Gastrocnemius medialis (tissue), 4 donors: ENCODE measurements at regions not wholly inside any gene's neighbourhood (a gene's known extent, or its start where the extent isn't known, plus 50 kb on each side); places are given as distances from the start of the nearest gene placed in this dataset.

Experiments used
- CTCF ChIP-seq, 5 experiments: fragments of 450-650 bp in 3 of 5; fragments of 200-600 bp in 2 of 5; sonication (generic) in 2 of 5; IDR thresholded peaks in 4 of 5; conservative IDR thresholded peaks in 1 of 5; 1 replicate in 4 of 5; 2 replicates in 1 of 5; pipeline ENCODE4 v1.5.1; 2016 to 2019; ENCODE audit warnings: antibody characterized with exemption in 5 of 5, mild to moderate bottlenecking in 3 of 5, moderate library complexity in 3 of 5
- POLR2A ChIP-seq, 2 donors: fragments of 450-650 bp; IDR thresholded peaks; one replicate each; pipeline ENCODE4 v1.6.1; 2017; ENCODE audit warnings: antibody characterized with exemption in 2 of 2, mild to moderate bottlenecking in 2 of 2, moderate library complexity in 2 of 2

GRCh38 chr15:95087253-95087609 lies 855.9 kb downstream of the MCTP2 start:
- TF ChIP-seq CTCF (IDR thresholded peaks at IDR 0.05 in 4 of 5, conservative IDR thresholded peaks at IDR 0.05 in 1 of 5) (no peak), POLR2A (IDR thresholded peaks at IDR 0.05) (no peak)
